ENCODE measurements at regions not wholly inside any gene's neighbourhood (a gene's known extent, or its start where the extent isn't known, plus 50 kb on each side); places are given as distances from the start of the nearest gene placed in this dataset.

DNA sequence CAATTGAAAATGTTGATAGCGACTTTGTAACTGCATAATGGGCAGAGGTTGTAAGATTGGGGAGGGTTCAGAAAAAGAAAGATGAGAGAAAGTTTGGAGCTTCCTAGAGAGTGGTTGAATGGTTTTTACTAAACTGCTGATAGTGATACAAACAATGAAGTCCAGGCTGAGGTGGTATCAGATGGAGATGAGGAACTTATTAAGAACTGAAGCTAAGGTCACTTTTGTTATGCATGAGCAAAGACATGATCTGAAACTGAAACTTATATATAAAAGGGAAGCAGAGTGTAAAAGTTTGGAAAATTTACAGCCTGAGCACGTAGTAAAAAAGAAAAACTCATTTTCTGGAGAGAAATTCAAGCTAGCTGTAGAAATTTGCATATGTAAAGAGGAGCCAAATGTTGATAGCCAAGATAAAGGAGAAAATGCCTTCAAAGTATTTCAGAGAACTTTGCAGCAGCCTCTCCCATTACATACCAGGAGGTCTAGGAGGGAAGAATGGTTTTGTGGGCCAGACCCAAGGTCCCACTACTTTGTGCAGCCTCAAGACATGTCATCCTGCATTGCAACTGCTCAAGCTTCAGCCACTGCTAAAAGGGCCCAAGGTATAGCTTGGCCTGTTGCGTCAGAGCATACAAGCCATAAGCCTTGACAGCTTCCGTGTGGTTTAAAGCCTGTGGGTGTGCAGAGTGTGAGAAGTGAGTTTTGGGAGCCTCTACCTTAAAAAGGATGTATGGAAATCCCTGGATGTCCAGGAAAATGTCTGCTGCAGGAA is 843.9 kb downstream of the AMY1C start:
- TF ChIP-seq, protein P1, sequence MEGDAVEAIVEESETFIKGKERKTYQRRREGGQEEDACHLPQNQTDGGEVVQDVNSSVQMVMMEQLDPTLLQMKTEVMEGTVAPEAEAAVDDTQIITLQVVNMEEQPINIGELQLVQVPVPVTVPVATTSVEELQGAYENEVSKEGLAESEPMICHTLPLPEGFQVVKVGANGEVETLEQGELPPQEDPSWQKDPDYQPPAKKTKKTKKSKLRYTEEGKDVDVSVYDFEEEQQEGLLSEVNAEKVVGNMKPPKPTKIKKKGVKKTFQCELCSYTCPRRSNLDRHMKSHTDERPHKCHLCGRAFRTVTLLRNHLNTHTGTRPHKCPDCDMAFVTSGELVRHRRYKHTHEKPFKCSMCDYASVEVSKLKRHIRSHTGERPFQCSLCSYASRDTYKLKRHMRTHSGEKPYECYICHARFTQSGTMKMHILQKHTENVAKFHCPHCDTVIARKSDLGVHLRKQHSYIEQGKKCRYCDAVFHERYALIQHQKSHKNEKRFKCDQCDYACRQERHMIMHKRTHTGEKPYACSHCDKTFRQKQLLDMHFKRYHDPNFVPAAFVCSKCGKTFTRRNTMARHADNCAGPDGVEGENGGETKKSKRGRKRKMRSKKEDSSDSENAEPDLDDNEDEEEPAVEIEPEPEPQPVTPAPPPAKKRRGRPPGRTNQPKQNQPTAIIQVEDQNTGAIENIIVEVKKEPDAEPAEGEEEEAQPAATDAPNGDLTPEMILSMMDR (IDR thresholded peaks at IDR 0.05; ENCODE audit: low read depth, low read length) = no peak
- DNase-seq (ENCODE audit: extremely low read depth, low read depth) = no peak

DNA sequence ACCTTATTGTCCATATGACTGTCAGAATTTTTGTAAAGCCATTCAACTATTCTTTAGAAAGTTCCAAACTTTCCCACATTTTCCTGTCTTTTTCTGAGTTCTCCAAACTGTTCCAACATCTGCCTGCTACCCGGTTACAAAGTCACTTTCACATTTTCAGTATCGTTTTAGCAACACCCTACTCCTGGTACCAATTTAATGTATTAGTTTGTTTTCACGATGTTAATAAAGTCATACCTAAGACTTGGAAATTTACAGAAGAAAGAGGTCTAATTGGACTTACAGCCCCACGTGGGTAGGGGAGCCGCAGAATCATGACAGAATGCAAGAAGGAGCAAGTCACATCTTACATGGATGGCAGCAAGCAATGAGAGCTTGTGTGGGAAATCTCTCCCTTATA is 867.8 kb downstream of the AMY1C start:
- TF ChIP-seq, protein P1 (IDR thresholded peaks at IDR 0.05; ENCODE audit: low read depth, low read length) = no peak

GRCh38 chr1:104621221-104621620 is 871.5 kb downstream of the AMY1C start:
- no peak for DNase-seq (ENCODE audit: extremely low read depth, low read depth)
- TF ChIP-seq, protein P1 (IDR thresholded peaks at IDR 0.05; ENCODE audit: low read depth, low read length) = no peak

More for the DNA sequence above, 867.8 kb downstream of the AMY1C start:
- DNase-seq (ENCODE audit: extremely low read depth, low read depth) = no peak

- TF ChIP-seq, protein P1 (IDR thresholded peaks at IDR 0.05; ENCODE audit: low read depth, low read length) = no peak
- DNase-seq (ENCODE audit: extremely low read depth, low read depth) = no peak
Observed at GRCh38 chr1:104624538-104624937, 874.8 kb downstream of the AMY1C start.

DNA sequence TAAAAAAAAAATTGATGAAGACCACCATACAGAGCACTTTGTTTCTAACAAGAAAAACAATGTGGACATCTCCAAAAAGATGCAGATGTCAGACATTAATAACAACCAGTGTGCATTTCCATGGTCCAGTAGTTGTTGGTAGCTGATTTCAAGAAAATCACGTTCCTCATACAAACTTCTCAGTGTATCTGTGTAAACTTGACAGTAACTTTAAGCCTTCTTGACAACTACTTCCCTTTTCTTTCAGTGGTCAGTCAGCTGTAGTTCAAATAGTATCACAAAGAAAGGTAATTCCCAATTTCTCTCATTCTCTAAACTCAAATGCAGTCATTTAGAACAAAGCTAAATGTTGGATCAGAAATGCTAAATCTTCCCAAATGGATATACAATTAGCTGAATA is 879.9 kb downstream of the AMY1C start:
- TF ChIP-seq, protein P1 (IDR thresholded peaks at IDR 0.05; ENCODE audit: low read depth, low read length) = no peak
- no peak for DNase-seq (ENCODE audit: extremely low read depth, low read depth)

- DNase-seq (ENCODE audit: extremely low read depth, low read depth) = no peak
- TF ChIP-seq, protein P1 (IDR thresholded peaks at IDR 0.05; ENCODE audit: low read depth, low read length) = no peak
Observed at GRCh38 chr1:104630567-104631149, 881.0 kb downstream of the AMY1C start.

DNA sequence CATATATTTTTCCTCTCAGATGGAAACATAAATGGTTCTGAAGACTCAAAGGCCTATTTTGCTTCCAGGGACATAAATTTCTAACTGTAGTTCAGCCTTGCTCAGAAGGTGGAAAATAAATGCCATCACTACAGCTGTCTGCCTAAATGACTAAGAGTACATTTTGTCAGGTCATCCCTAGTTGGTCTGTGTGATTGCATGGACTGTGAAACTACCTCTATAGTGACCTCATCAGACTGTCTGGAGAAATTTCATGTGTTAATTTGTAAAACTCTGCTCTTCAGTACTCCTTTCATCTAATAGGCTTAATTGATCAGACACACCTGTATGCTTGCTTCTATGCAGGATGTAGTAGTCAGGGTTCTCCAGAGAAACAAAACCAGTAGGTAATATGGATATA is 886.9 kb downstream of the AMY1C start:
- TF ChIP-seq, protein P1 (IDR thresholded peaks at IDR 0.05; ENCODE audit: low read depth, low read length) = no peak
- no peak for DNase-seq (ENCODE audit: extremely low read depth, low read depth)
